DND-41 (cell line): ENCODE measurements at regions not wholly inside any gene's neighbourhood (a gene's known extent, or its start where the extent isn't known, plus 50 kb on each side); places are given as distances from the start of the nearest gene placed in this dataset.

ENCODE experiments used
- CTCF ChIP-seq: IDR thresholded peaks from 2 replicates; pipeline ENCODE4 v1.5.1; 2012; ENCODE audit warnings: borderline replicate concordance, low read length, moderate library complexity, mild to moderate bottlenecking; ENCODE audit not compliant: poor library complexity, severe bottlenecking; ENCODE audit errors: extremely low read depth
- EZH2 ChIP-seq: IDR thresholded peaks from 3 replicates; pipeline ENCODE4 v1.6.1; 2012; ENCODE audit warnings: borderline replicate concordance, low read depth, mild to moderate bottlenecking, moderate library complexity, low read length, inconsistent platforms; ENCODE audit not compliant: severe bottlenecking

- TF ChIP-seq CTCF, result no peak
- no peak for TF ChIP-seq EZH2
These were observed 76.6 kb upstream of the CCDC167 start for GRCh38 chr6:37576336-37576737.
